Ramos (cell line): ENCODE measurements at regions not wholly inside any gene's neighbourhood (a gene's known extent, or its start where the extent isn't known, plus 50 kb on each side); places are given as distances from the start of the nearest gene placed in this dataset.

Source experiments
- in situ Hi-C: fragments of 300-500 bp; cut with MboI; formaldehyde crosslinking; loops from one replicate; pipeline ENCODE4 v1.14.3; 2022; ENCODE audit warnings: low sequenced_read_pairs; ENCODE audit not compliant: unreplicated experiment

GRCh38 chr2:226045080-226045479 lies 645.6 kb downstream of the NYAP2 start:
- in situ Hi-C loops = no loop called here

- in situ Hi-C loops = no loop called here
Measured at GRCh38 chr2:226040344-226040900, 640.9 kb downstream of the NYAP2 start.

- in situ Hi-C loops = no loop called here
Measured at GRCh38 chr2:226037526-226037925, 638.0 kb downstream of the NYAP2 start.

GRCh38 chr2:226031647-226032501 lies 632.4 kb downstream of the NYAP2 start:
- in situ Hi-C loops = no loop called here

GRCh38 chr2:226030788-226031646 lies 631.5 kb downstream of the NYAP2 start:
- in situ Hi-C loops = no loop called here

- in situ Hi-C loops = no loop called here
Measured at GRCh38 chr2:226030369-226030768, 630.9 kb downstream of the NYAP2 start.

GRCh38 chr2:226023946-226024345 lies 624.4 kb downstream of the NYAP2 start:
- in situ Hi-C loops = no loop called here

- in situ Hi-C loops = no loop called here
Measured at GRCh38 chr2:226023383-226023782, 623.9 kb downstream of the NYAP2 start.

- in situ Hi-C loops = no loop called here
Measured at GRCh38 chr2:226020956-226021355, 621.4 kb downstream of the NYAP2 start.

- in situ Hi-C loops = no loop called here
Measured at GRCh38 chr2:226020176-226020575, 620.7 kb downstream of the NYAP2 start.

GRCh38 chr2:226018641-226019040 lies 619.1 kb downstream of the NYAP2 start:
- in situ Hi-C loops = no loop called here

GRCh38 chr2:226017537-226017936 lies 618.0 kb downstream of the NYAP2 start:
- in situ Hi-C loops = no loop called here

- in situ Hi-C loops = no loop called here
Measured at GRCh38 chr2:226017107-226017506, 617.6 kb downstream of the NYAP2 start.

- in situ Hi-C loops = no loop called here
Measured at GRCh38 chr2:226011716-226012450, 612.4 kb downstream of the NYAP2 start.

GRCh38 chr2:226002438-226002837 lies 602.9 kb downstream of the NYAP2 start:
- in situ Hi-C loops = no loop called here

- in situ Hi-C loops = no loop called here
Measured at GRCh38 chr2:226001716-226002115, 602.2 kb downstream of the NYAP2 start.

GRCh38 chr2:225999692-226000091 lies 600.2 kb downstream of the NYAP2 start:
- in situ Hi-C loops = no loop called here

- in situ Hi-C loops = no loop called here
Measured at GRCh38 chr2:225998653-225999052, 599.1 kb downstream of the NYAP2 start.

- in situ Hi-C loops = no loop called here
Measured at GRCh38 chr2:225998116-225998515, 598.6 kb downstream of the NYAP2 start.

- in situ Hi-C loops = no loop called here
Measured at GRCh38 chr2:225996462-225996828, 596.9 kb downstream of the NYAP2 start.
